HG03460 (cell line): ENCODE measurements at regions not wholly inside any gene's neighbourhood (a gene's known extent, or its start where the extent isn't known, plus 50 kb on each side); places are given as distances from the start of the nearest gene placed in this dataset.
A peak's percentile ranks its signal among the peaks of the same experiment; 100 is the strongest.

Experiments used
- ATAC-seq: cut with Tn5 transposase; IDR thresholded peaks from one replicate; pipeline ENCODE4 v1.9.1; 2021; ENCODE audit not compliant: unreplicated experiment

DNA sequence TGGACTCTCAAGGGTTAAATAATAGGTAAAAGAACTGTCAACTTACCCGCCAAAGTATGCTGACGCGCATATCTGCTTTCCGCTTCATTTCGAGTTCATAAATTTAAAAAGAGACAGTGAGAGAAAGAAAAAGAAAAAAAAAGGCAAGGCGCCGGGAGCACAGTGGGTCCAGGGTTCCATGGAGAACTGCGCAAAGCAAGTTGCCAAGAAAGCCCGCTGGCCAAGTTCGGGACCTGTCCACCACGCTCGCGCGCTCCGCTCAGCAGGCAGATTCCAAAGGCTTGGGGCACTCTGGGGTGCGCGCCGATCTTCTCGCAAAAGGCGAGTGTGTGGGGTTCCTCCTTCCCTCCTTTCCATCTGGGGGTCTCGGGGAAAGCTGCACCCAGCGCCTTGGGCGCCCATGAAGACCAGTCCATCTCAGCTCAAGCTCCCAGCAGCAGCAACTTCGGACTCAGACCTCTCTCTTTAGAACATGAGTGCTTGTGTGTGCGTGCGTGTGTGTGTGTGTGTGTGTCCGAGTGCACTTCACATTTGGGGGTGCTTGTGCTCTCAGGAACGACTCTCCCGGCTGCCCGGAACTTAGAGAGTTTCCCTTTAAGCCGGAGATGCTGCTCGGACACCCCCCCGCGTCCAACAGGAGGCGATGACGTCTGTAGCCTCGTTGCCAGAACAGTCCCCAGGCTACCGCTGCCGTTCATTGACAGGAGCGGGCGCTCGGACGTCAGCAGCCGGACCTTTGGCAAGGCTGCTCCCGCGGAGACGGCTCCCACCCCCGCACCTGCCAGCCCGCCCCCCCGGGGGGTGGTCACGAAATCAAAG is 180.0 kb downstream of the TBXT start:
- ATAC-seq = no peak

DNA sequence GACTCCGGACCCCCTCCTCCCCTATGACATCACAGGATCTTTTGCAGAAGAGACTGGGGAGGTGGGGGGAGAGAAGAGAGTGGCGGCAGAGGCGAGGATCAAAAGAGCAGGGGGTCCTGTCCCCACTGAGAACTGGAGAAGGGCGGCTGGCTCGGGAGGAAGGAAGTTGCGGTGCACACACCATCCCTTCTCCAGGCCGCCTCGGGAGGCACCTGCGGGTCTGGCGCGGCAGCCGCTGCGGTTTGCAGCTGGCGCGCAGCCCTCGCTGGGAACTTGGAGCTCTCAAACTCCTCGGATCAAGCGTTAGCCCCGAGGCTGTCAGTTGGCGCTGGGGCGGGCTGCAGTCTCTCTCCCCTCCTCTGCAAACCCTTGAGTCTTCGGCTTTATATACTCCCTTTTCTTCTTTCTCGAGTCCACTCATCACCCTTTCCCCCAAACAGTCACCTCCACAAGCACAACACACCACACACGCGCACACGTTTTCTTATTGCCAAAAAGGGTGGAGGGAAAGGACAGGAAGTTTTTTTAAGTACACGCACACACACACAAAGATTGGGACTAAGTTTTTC is 180.7 kb downstream of the TBXT start:
- ATAC-seq = no peak

DNA sequence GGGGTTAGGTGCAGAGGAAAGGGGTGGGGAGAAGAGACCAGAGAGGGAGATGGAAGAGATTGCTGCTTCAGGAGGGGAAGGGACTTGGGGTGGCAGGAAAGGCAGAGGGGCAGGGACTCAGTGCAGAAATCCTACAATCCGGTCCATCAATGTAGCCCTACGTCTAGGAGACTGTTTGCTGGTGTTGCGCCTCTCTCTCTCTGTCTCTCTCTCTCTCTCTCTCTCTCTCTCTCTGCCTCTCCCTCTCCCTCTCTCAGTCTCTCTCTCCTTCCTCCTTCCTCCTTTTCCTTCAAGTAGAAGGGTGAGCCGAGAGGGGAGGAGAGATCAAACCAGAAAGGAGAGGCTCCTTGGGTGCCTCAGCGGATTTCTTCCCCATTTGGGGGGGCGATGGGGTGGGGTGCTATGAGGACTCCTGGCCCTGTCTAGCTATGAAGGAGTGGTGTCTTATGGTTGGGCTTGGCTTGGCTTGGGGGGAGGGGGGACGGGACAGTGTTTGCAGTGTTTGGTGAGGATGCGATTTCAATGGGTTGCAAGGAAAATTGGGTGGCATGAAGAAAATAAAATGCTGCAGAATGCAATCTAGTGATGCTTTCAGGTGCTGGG is 181.2 kb downstream of the TBXT start:
- ATAC-seq = no peak

DNA sequence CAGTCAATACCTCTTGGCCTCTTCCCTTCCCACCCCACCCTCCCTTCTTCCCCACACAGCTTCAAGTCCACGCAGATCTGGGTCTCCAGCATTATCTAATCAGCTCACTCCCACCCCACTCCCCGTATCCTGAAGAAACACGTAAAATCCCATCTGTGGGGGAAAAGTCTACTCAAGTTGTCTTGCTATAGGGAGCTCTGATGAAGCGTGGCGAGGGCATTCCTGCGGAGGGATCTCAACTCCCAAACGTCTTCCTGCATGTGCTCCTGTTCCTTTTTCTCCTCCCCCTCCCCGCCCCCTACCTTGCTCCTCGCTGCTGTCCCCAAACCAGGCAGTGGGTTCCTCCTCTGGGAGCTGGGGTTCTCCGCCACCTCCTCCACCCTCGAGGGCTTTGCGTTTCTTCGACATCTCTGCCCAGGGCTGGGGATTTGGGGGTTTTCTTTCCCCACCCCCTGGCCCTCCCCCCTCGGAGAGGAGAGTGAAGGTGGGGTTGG is 181.8 kb downstream of the TBXT start:
- no peak for ATAC-seq

DNA sequence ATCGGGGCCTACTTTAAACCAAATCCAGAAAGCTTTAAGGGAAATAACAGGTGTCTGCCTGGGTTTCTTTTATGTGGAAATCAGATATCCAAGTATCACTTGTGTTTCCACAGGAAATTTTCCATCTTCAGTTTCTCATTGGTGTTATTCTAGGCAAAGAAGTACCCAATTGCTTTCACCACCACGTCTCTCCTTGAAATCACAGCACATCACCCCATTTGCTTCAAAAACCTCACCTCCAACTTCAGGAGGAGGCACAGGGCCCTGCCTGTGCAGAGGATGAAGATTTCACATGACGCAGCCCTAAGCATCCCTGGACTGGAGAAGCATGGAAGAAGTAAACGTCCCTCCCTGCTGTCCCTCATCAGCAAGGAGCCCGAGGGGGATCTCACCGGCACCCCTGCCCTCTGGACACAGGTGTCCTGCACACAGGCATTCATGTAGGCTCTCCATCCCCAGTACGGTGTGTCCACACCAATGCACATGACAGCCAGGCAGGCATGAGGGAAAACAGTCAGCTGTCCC is 182.3 kb downstream of the TBXT start:
- no peak for ATAC-seq

DNA sequence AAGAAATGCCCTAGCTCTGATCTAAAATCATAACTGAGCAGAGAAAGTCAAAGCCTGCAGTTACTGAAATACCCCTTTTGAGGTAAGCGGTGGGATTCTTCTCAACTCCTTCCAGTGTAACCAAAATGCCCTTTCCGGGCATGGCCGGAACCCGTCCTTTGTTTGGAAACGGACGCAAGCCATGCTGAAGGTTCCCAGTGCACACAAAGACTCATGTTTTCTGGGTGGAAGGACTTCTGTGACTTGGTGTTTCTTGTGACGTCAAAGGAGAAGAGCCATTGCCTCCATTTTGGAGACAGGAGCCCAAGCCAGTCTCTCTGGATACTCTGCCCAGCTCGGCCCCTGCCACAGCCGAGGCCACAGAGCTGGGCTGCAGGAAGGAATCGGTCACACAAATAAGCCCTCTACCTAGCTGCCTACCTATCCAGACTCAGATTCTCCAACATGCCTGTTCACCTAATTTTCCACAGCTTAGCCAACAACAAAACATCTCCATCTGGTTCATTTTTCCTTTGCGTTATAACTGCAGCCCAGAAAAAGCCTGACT is 182.8 kb downstream of the TBXT start:
- ATAC-seq = no peak

DNA sequence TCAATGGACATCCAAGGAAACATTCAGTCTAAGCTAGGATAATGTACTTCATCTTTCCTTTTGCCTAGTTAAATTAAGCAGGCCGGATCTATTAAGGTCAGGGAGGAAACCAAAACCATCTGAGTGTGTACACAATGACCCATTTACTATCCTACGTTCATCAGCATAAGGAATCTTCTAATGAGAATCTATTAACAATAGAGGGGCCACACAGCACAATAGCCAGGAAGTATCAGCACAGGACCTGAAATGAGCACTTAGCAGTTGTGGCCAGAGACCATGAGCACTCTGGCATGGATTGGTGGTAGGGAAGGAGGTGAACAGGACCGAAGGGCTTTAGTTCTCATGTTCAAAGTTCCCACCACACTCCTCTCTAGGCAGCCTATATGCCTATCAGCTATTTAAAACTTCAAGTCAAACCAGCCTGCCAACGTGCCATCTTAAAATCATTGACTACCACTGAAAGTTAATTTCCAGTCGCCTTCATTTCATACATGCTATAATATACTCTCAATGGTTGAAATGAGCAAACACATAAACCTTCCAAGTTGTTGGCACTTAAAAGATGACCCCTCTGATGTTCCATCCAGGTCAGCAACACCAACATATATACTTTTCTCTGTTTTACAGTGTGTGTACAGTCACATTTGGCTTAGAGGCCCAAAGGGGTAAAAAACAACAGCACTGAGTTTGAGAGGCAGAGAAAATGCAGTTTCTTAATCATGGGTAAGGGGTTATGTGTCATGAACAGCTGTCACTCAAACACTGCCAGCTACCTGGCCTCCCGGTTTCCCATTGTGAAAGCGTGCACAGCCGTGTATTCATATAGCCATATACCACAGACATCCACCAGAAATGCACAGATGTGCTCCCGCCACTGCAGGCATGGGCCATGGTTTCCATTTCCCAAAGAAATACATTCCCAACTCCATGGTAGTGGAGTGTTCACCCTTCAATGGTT is 184.3 kb downstream of the TBXT start:
- no peak for ATAC-seq

DNA sequence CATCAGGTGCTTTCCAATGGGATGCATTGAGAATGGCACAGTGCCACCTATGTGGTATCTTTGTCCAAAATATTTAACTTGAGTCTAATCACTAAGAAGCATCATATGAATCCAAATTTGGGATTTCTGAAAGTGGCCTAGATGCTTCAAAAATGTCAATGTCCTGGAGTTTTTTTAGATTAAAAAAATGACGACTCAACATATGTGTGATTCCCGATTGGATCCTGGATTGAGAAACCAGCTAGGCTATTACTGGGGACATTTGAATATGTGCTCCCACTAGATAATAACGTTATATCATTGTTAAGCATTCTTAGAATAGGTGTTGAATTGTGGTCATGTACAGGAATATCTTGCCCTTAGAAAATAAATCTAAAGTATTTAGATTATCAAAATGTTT is 189.2 kb downstream of the TBXT start:
- ATAC-seq = no peak

DNA sequence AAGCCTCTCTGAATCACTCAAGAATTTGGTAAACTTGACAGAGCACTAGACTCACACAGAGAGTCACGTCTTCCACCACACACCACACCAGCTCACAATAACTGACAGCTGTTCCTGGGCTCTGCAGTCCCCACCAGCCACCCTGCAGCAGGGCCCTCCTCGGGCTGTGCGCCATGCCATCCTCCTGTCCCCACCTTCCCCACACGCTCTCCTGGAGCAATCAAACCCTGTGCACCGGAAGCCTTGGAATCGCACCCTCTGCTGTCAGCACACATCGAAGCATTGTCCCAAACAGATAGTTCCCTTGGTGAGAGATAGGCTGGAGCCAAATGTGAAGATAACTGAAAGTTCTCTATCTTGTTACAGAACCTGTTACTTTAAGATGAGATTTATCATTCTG is 191.0 kb downstream of the TBXT start:
- no peak for ATAC-seq

DNA sequence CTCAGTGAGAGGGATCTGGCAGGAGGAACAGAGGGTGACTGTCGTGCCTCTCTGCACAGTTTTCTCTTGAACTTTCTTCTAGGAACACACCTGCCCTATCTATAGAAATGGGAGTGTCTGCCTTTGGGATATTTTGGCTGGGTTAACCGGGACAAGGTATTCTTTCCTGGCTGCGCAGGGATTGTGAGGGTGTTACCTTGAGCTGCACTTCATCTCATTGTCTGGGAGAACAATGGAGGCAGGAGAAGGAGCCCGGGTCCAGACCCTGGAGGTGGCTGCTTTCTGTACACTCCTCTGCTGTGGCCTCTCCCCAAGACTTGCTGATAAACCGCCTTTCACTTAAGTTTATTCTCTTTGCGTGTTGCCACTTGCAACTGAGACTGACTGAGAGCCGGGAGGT is 192.8 kb downstream of the TBXT start:
- no peak for ATAC-seq

DNA sequence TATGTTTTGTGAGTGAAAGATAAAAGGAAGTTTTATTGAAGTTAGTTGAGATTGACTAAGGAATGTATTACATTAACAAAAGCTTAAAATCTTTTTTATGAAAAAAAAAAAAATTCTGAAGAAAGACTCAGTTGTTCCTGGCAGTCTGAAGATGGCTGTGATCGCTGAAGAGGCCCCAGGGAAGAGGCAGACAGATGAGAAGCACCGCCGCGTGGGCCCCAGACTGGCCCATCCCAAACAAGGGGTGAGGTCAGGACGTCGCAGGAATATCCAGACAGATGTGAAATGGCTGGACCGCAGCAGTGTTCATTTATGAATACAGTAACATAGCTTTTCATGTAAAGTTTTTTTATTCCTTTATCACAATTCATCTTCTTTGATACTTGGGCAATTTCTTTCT is 194.2 kb downstream of the TBXT start:
- no peak for ATAC-seq

DNA sequence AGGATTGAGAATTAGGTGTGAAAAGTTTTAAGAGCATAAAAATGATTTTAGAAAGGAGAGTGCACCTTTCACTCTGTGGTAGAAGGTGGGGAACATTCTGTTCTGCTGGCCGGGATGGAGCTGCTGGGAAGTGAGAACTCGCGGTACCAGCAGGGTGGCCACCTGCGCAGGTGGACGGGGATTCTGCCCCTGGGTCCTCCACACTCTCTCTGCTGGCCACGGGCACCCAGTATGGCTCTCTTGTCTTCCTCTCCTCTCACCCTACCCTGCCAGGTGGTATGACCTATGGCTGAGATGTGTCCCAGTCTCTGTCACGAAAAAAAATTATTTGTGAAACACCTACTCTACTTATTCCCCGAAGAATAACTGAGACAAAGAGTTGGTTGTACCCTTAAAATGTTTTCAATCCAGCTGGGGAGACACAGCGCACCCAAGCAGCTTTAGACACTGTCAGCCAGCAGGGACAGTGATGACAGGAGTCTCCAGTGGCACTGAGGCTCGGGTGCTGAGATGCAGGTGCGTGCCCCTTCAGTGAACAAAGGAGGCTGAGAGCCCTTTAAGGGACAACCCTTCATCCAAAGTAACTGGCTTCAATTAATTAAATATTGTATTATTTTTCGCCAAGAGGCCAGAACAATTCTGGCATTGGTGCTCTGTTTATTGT is 195.4 kb downstream of the TBXT start:
- ATAC-seq = no peak

DNA sequence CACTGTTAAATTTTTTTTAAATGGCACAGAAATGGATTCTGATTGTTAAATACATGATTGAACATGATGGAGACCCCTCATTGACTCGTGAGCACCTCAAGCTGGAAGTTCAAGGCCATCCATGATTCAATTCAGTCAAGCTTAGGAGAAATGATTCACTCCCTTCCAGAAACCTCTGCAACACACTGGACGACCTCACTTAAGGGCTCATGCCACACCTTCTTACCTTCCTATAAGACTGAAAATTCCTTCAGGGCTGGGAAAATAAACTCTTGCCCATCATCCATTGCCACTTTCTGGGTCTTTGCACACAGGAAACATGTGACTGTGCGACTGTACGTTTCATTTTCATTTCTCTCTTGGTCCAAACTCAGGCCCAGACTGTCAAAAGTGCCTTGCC is 196.4 kb downstream of the TBXT start:
- no peak for ATAC-seq

DNA sequence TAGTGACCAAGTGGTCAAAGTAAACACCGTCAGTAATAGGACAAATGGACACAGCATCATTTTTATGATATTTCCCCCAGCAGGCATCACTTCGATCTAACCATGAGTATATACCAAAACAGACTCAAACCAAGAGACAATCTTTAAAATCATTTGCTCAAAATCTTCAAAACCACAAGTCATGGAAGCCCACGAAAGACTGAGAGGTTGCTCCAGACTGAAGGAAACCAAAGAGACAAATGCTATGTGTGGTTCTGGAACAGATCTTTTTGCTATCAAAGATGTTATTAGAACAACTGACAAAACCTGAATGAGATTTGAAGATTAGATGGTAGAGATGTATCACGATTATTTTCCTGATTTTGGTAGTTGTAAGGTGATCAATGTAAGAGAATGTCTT is 197.7 kb downstream of the TBXT start:
- ATAC-seq = no peak

DNA sequence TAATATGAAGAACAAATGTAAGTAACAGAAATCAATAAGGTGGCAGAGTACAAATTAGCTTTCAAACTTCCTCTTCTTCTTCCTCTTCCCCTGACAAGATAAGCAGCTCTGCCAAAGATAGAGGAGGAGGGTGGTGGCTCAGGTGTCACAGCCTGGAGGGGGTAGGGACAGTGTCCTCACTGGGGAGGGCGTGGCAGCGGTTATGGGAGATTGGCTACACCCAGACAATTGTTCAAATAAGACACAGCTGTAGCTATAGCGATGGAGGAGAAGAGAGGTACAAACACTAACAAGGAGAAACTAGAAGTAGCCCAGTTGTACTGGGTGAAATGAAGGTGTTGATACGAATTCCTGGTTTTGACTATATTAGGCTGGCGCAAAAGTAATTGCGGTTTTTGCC is 198.5 kb downstream of the TBXT start:
- ATAC-seq = no peak

DNA sequence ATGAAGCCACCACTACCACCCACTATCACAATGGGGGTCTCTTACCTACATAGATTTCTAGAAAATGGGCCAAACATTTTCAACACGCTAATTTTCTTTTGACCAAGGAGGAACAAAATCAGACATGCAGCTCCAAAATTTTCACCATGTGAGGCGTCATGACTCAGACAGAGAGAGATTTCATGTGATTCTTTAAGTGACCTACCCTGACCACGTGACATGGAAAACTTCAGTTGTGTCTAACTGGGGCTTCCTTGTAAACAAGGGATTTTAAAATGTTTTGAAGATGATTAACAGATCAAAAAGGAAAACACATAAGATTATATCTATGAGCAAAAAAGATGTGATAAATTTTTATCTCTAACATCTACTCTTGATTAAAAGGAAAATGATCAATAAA is 199.2 kb downstream of the TBXT start:
- no peak for ATAC-seq

DNA sequence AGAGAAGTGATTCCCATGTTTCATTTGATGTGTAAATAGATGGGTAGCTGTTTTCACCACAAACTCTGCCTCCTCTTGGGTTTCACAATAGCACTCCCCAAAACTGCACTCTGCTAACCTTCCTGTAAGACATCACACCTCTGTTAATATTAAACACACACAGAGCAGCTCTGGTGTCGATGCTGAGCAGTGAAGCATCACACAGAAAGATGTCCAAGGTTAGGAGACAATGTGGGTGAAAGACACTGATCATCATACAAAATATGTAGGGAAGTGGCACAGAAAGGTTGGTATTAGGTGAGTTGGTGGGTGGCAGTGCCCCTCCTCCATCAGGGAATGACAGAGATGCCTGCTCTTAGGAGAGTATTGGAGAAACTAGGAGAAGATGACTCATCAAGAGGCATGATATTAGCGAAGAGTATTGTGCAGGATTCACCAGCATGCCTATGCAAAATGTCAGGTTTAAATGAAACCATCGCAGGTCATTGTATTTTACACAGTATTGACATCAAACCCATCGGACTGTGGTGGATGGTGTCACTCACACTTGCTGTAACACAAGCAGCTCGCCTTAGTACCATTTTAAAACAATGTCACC is 199.7 kb downstream of the TBXT start:
- ATAC-seq = peak; percentile 52

DNA sequence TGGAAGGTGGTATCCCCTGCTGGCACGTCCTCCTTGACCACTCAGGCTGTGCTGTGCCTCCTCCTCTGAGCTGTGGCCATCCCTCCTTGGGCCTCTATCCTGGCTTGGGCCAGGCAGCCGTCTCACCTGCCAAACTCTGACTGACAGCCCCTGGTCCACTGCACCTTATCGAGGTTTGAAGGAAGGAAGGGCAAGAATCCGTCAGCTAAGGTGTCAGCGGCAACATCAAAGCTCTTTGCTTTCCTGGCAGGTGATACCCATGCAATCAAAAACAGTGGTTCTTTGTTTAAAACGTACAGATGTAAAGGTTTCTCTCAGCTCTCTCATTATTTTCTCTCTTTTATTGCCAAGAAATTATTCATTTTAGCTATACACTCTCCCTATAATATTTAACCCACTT is 203.9 kb downstream of the TBXT start:
- no peak for ATAC-seq

DNA sequence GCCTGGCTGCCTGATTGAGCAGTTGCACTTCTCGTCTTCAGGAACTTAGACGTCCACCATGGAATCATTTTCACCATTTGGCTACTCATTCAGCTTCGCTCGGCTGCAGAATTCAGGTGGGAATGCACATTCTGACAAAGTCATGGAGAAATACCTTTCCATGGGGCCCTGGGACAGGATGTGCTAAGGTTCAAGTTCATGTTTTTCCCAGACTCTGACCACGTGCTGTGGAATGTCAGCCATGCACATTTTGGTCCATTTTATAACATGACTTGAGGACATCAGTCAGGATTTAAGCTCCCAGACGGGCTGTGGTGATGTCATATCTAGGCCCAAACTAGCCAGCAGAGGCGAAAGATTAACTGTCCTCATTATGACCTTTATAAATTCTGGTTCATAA is 205.3 kb downstream of the TBXT start:
- no peak for ATAC-seq

DNA sequence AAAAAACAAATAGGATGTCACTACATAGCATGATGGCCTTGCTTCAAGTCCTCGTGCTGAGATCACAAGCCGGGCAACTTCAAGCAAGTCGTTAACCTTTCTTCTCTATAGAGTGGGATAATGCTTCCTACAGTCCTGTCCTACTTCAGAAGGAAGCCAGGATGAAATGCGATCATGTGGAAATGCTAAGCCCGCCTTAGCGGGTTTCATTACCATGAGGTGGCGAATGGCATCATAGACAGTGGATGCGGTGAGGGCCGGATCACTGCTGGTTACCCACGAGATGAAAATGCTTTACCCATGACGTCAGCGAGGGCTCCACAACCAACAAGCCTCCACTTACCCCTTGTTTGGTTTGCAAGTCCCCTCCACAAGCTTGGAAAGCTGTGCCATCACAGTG is 206.4 kb downstream of the TBXT start:
- ATAC-seq = no peak
